HepG2 (cell line): ENCODE measurements at regions not wholly inside any gene's neighbourhood (a gene's known extent, or its start where the extent isn't known, plus 50 kb on each side); places are given as distances from the start of the nearest gene placed in this dataset.

Experiments
- ATAC-seq: fragments of 200-7000 bp; cut with Tn5 transposase; 3 replicates; pipeline ENCODE4 v1.9.1; 2020; ENCODE audit warnings: mild to moderate bottlenecking, moderate library complexity
- BruUV-seq: library from RNA; stranded (reverse); fragments of 400-500 nt; replicated peaks from 2 replicates; lab custom pipeline; 2021; lab: Mats Ljungman, UMichigan
- CTCF ChIA-PET: fragments of 300-600 bp; formaldehyde crosslinking; extraction: SDS; loops from one replicate; lab custom pipeline; 2021; ENCODE audit warnings: low total read pairs, inconsistent platforms, low intra/inter-chr PET ratio; lab: Yijun Ruan, JAX
- POLR2A ChIA-PET: fragments of 350-600 bp; sonication (Branson Sonifier 250); formaldehyde crosslinking; loops from one replicate; lab custom pipeline; 2020; ENCODE audit warnings: antibody characterized with exemption, inconsistent platforms; lab: Yijun Ruan, JAX
- DNase-seq: peaks from one replicate; pipeline ENCODE4 v3.0.0-alpha.2; 2015; ENCODE audit warnings: low spot score
- FAIRE-seq: peaks from 3 replicates; lab custom pipeline; 2011; peaks lifted over from hg19 to GRCh38; lab: Jason Lieb, UNC
- H2AFZ ChIP-seq: one replicate; pipeline ENCODE4 v1.6.1; 2011; ENCODE audit warnings: low read length, inconsistent platforms
- H3K27ac ChIP-seq: fragments of 300-600 bp; 3 replicates; pipeline ENCODE4 v1.8.0; 2011; ENCODE audit warnings: mixed run types, mild to moderate bottlenecking, mixed read lengths, low read length, inconsistent platforms; ENCODE audit not compliant: insufficient read depth; ENCODE audit errors: extremely low read length
- H3K27me3 ChIP-seq, 2 experiments: fragments of 200-600 bp in 1 of 2; 2 replicates in 1 of 2; 3 replicates in 1 of 2; pipeline versions ENCODE4 v1.6.0 to v1.8.0; 2011; ENCODE audit warnings: low read length in 2 of 2, mild to moderate bottlenecking in 2 of 2, moderate library complexity in 2 of 2, inconsistent platforms in 1 of 2; ENCODE audit not compliant: insufficient read depth in 2 of 2, control insufficient read depth in 1 of 2
- H3K36me3 ChIP-seq, 2 experiments: fragments of 200-600 bp in 1 of 2; replicated peaks in 1 of 2; 2 replicates in 1 of 2; 3 replicates in 1 of 2; pipeline versions ENCODE4 v1.5.1 to v1.8.0; 2011; ENCODE audit warnings: low read length in 2 of 2, inconsistent platforms in 1 of 2; ENCODE audit not compliant: insufficient read depth in 2 of 2, control insufficient read depth in 1 of 2
- H3K4me1 ChIP-seq: 2 replicates; pipeline ENCODE4 v1.5.1; 2012; ENCODE audit warnings: low read length, inconsistent platforms; ENCODE audit not compliant: insufficient read depth
- H3K4me2 ChIP-seq: 2 replicates; pipeline ENCODE4 v1.6.0; 2011; ENCODE audit warnings: low read depth, low read length, inconsistent platforms
- H3K4me3 ChIP-seq, 3 experiments: fragments of 200-600 bp in 1 of 3; sonication (generic), shearing (Covaris generic) in 1 of 3; replicated peaks in 1 of 3; 2 replicates each; pipeline ENCODE4 v1.5.1; 2011 to 2016; ENCODE audit warnings: low read length in 3 of 3, inconsistent platforms in 2 of 3, low read depth in 2 of 3, mild to moderate bottlenecking in 2 of 3, control low read depth in 1 of 3, mixed read lengths in 1 of 3; ENCODE audit not compliant: insufficient read depth in 1 of 3
- H3K79me2 ChIP-seq: one replicate; pipeline ENCODE4 v1.6.1; 2011; ENCODE audit warnings: low read length, inconsistent platforms; ENCODE audit not compliant: insufficient read depth
- H3K9ac ChIP-seq: 2 replicates; pipeline ENCODE4 v1.6.0; 2011; ENCODE audit warnings: mild to moderate bottlenecking, low read depth, low read length, inconsistent platforms; ENCODE audit not compliant: insufficient read depth
- H3K9me3 ChIP-seq: 2 replicates; pipeline ENCODE4 v1.5.1; 2012; ENCODE audit warnings: mild to moderate bottlenecking, low read length
- H4K20me1 ChIP-seq: 2 replicates; pipeline ENCODE4 v1.6.0; 2011; ENCODE audit warnings: inconsistent platforms, mild to moderate bottlenecking, low read length, moderate library complexity; ENCODE audit not compliant: insufficient read depth
- CBX2 ChIP-seq, 2 experiments: fragments of 200-600 bp in 1 of 2; sonication (generic); formaldehyde crosslinking in 1 of 2; IDR thresholded peaks; 2 replicates each; pipeline versions ENCODE4 v1.7.0 to v1.8.1; 2018 to 2022; ENCODE audit warnings: low read depth in 2 of 2, low read length in 1 of 2, mild to moderate bottlenecking in 1 of 2, missing genetic modification reagents in 1 of 2
- CHD4 ChIP-seq: fragments of 200-600 bp; sonication (generic); IDR thresholded peaks from 2 replicates; pipeline ENCODE4 v1.7.0; 2017; ENCODE audit warnings: mild to moderate bottlenecking, low read length, borderline replicate concordance
- ESRRA ChIP-seq: sonication (generic); formaldehyde crosslinking; IDR thresholded peaks from 2 replicates; pipeline ENCODE4 v1.5.1; 2020; ENCODE audit warnings: mild to moderate bottlenecking, low read depth, missing genetic modification reagents
- FIP1L1 ChIP-seq: fragments of 200-400 bp; formaldehyde crosslinking; IDR thresholded peaks from 2 replicates; pipeline ENCODE4 v1.6.1; 2018; ENCODE audit warnings: low read depth, mild to moderate bottlenecking, low read length, moderate library complexity, borderline replicate concordance; ENCODE audit not compliant: insufficient read depth
- ISL2 ChIP-seq: sonication (generic); formaldehyde crosslinking; IDR thresholded peaks from 2 replicates; pipeline ENCODE4 v1.5.0; 2020; ENCODE audit warnings: missing genetic modification reagents
- JUNB ChIP-seq: sonication (generic); formaldehyde crosslinking; IDR thresholded peaks from 2 replicates; pipeline ENCODE4 v1.8.0; 2022; ENCODE audit warnings: missing genetic modification reagents, mild to moderate bottlenecking, borderline replicate concordance
- KLF12 ChIP-seq: sonication (generic); formaldehyde crosslinking; IDR thresholded peaks from 2 replicates; pipeline ENCODE4 v1.4.0; 2020; ENCODE audit warnings: missing genetic modification reagents, borderline replicate concordance
- MEF2D ChIP-seq: sonication (generic); formaldehyde crosslinking; IDR thresholded peaks from 2 replicates; pipeline ENCODE4 v1.5.1; 2020; ENCODE audit warnings: mild to moderate bottlenecking, missing genetic modification reagents
- RAD51 ChIP-seq: fragments of 450-650 bp; IDR thresholded peaks from 2 replicates; pipeline ENCODE4 v1.6.1; 2016; ENCODE audit warnings: borderline replicate concordance
- SRF ChIP-seq: IDR thresholded peaks from 2 replicates; pipeline ENCODE4 v1.6.1; 2011; ENCODE audit warnings: mild to moderate bottlenecking, low read depth, low read length, moderate library complexity
- ZFP82 ChIP-seq: sonication (generic); formaldehyde crosslinking; IDR thresholded peaks from 2 replicates; pipeline ENCODE4 v1.5.1; 2020; ENCODE audit warnings: mild to moderate bottlenecking, missing genetic modification reagents, borderline replicate concordance
- ZMYM3 ChIP-seq: sonication (generic); formaldehyde crosslinking; IDR thresholded peaks from 2 replicates; pipeline ENCODE4 v1.5.1; 2020; ENCODE audit warnings: mild to moderate bottlenecking, missing genetic modification reagents
- ZNF276 ChIP-seq: sonication (generic); formaldehyde crosslinking; IDR thresholded peaks from 2 replicates; pipeline ENCODE4 v1.4.0; 2020; ENCODE audit warnings: mild to moderate bottlenecking, low read depth, missing genetic modification reagents
- ZNF329 ChIP-seq: sonication (generic); formaldehyde crosslinking; IDR thresholded peaks from 2 replicates; pipeline ENCODE4 v1.9.0; 2021; ENCODE audit warnings: low read depth, mild to moderate bottlenecking, missing genetic modification reagents
- ZNF446 ChIP-seq: sonication (generic); formaldehyde crosslinking; IDR thresholded peaks from 2 replicates; pipeline ENCODE4 v1.5.0; 2020; ENCODE audit warnings: mild to moderate bottlenecking, missing genetic modification reagents
- ZNF570 ChIP-seq: sonication (generic); formaldehyde crosslinking; IDR thresholded peaks from 2 replicates; pipeline ENCODE4 v1.4.0; 2020; ENCODE audit warnings: mild to moderate bottlenecking, missing genetic modification reagents, borderline replicate concordance
- ZNF589 ChIP-seq: sonication (generic); formaldehyde crosslinking; conservative IDR thresholded peaks from 2 replicates; pipeline ENCODE4 v1.8.0; 2022; ENCODE audit warnings: mild to moderate bottlenecking, moderate library complexity, missing genetic modification reagents
- ZNF7 ChIP-seq: IDR thresholded peaks from 2 replicates; pipeline ENCODE4 v1.6.1; 2016; ENCODE audit warnings: missing biosample characterization, missing genetic modification reagents
- ZSCAN30 ChIP-seq: sonication (generic); formaldehyde crosslinking; IDR thresholded peaks from 2 replicates; pipeline ENCODE4 v1.5.0; 2020; ENCODE audit warnings: mild to moderate bottlenecking, missing genetic modification reagents
- WGBS: methylation state at CpG from one replicate; pipeline ENCODE4 v1.1.6; 2017; ENCODE audit warnings: low lambda C conversion rate; 5-methylcytosine and 5-hydroxymethylcytosine counted together
- in situ Hi-C: cut with HindIII; loops from 2 replicates; pipeline ENCODE4 v1.10.0; 2017; ENCODE audit warnings: low pct_unique_long_range_greater_than_20kb; ENCODE audit not compliant: extremely low pct_ligation_motif_present
- intact Hi-C: fragments of 100-400 bp; cut with micrococcal nuclease; formaldehyde crosslinking; loops from one replicate; pipeline ENCODE4 v1.10.0; 2022; ENCODE audit not compliant: unreplicated experiment

- TF ChIP-seq ZNF276 (CRISPR knock-in tag), result no peak
Observed at GRCh38 chr6:118744261-118744941, 93.0 kb upstream of the CEP85L start (continued).

GRCh38 chr6:118743746-118744145 is 92.4 kb upstream of the CEP85L start:
- ChIA-PET POLR2A (no interaction called here), CTCF (no interaction called here)
- in situ Hi-C loops (no loop called here), intact Hi-C loops (no loop called here)
- Histone ChIP-seq H3K9ac (no peak overlapping the region), H3K9me3 (no peaks in the 10 kb centered on the region), H3K27me3 (peaks cover 3 to 24% of the 10 kb centered on the region in 2 experiments; a peak in 3 of 5 replicates), H3K4me3 (no peak overlapping the region), H3K4me2 (no peak overlapping the region), H3K4me1 (no peaks in the 10 kb centered on the region), H3K79me2 (no peaks in the 10 kb centered on the region), H3K36me3 (no peaks in the 10 kb centered on the region), H3K27ac (no peak overlapping the region), H2AFZ (no peak overlapping the region), H4K20me1 (no peaks in the 10 kb centered on the region)
- ATAC-seq (no peak), DNase-seq (no peak), FAIRE-seq (no peak)
- no TSS peak for BruUV-seq
- TF ChIP-seq ZNF446 (CRISPR knock-in tag), result no peak
- no peak for TF ChIP-seq SRF
- TF ChIP-seq FIP1L1, result no peak
- no peak for TF ChIP-seq KLF12 (CRISPR knock-in tag)
- TF ChIP-seq RAD51, result no peak
- TF ChIP-seq ZNF570, result no peak
- no peak for TF ChIP-seq CBX2 (IDR thresholded peaks at IDR 0.05; ENCODE audit: low read depth, low read length)
- TF ChIP-seq CBX2 (CRISPR knock-in tag; IDR thresholded peaks at IDR 0.05; ENCODE audit: low read depth), result no peak
- no peak for TF ChIP-seq ESRRA (CRISPR knock-in tag)
- no peak for TF ChIP-seq ZFP82
- no peak for TF ChIP-seq ZNF589 (CRISPR knock-in tag)
- TF ChIP-seq MEF2D, result no peak
- TF ChIP-seq CHD4, result no peak
- no peak for TF ChIP-seq JUNB (CRISPR knock-in tag)
- no peak for TF ChIP-seq ZSCAN30 (CRISPR knock-in tag)
- TF ChIP-seq ZNF7 (CRISPR knock-in tag), result no peak
- TF ChIP-seq ISL2 (CRISPR knock-in tag), result no peak
- no peak for TF ChIP-seq ZNF329 (CRISPR knock-in tag)
- TF ChIP-seq ZMYM3 (CRISPR knock-in tag), result no peak
- 0% methylated on average over 1 of the region's 1 CpG for WGBS
